ENCODE measurements at regions not wholly inside any gene's neighbourhood (a gene's known extent, or its start where the extent isn't known, plus 50 kb on each side); places are given as distances from the start of the nearest gene placed in this dataset.

- no peak for DNase-seq
Measured at GRCh38 chr2:129605646-129606045, 373.8 kb upstream of the RAB6C start.

DNA sequence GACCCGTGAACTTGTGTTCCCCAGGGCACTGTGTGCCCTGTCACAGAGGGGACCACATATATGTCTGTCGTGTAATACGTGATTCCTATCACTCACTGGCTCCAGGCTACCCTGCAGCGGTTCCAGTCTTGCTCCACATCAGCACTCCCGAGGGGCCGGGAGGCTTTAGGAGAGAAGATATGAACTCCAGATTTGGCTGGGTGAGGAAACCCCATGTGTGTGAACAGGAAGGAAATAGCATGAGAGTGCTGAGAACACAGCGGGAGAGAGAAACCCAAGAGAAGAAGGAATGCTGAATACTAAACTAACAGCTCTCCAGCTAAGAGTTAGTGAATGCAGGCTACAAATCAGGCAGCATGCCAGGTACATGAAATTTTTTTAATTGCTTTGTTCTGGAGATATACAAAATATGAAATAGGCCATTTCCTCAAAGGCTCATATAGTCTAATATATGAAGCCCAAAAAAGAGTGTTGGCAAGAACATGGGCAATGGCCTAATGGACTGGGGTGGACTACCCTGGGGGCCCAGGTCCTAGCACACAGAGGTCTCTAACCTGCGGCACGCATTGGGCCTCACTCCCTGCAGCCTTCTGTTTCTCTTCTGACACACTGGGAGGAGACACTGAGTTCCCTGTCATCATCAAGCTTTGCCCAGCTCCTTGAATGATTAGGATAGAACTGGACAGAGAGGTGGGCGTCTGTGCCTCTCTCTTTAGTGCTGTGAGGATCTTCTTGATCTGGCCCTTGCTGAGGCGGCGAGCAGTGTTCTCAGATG is 372.8 kb upstream of the RAB6C start:
- peak; percentile 91 for DNase-seq

GRCh38 chr2:129609224-129609623 is 370.2 kb upstream of the RAB6C start:
- no peak for DNase-seq

- DNase-seq: no peak
Measured at GRCh38 chr2:129610766-129611165, 368.7 kb upstream of the RAB6C start.

DNA sequence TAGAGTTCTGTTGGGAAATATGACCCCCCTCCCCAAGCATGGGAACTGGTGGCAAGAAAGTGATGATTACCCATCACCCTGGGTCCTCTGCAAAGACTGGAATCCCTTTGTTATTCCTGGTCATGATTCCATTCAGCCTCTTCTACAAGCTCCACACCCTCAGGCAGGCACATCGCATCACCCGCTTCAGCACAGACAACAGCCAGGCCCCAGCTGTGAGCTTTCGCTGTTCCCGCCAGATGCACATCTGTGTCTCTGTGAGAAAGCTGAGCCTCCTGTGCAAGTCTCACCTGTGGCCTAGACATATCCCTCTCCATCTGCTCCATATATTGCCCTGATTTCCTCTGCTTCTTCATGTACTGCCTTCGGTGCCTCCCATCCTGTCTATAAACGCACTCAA is 368.0 kb upstream of the RAB6C start:
- no peak for DNase-seq

GRCh38 chr2:129619471-129619870 is 360.0 kb upstream of the RAB6C start:
- DNase-seq: no peak

DNA sequence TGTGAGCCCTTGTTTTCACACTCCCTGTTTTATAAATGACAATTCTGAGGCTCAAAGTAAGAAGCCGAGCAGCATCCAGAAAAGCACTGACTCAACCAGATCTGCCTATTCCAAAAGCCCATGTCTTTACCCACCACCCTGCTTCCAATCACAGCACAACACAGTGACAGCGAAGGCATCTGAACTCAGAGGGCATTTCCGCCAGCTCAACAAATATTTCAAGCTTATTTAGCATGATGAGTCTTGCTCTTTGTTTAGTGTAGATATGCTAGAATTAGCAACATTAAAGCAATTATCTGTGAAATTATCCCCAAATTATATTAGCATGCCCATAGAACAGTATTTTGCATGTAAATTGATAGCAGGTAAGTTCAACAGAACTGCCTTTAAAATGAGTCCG is 359.1 kb upstream of the RAB6C start:
- no peak for DNase-seq

- DNase-seq: no peak
Measured at GRCh38 chr2:129623783-129624182, 355.7 kb upstream of the RAB6C start.

DNA sequence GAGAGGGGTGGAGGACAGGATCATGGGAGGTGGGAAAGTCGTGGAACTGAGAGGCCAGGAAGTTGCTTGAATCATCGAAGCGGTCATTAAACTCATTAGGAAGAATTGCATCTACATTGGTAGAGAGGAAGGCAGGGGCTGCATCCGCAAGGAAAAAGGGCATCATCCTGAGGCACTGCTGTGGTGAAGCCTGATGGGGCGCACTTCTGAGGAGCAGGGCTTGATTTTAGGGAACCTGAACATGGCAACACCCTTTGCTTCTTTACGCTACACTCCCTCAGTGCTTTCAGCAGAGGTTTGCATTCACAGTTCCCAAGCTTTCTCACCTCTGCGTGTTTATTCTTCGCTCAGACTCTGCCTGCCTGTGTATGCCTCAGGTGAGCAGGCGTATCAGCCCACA is 352.0 kb upstream of the RAB6C start:
- no peak for DNase-seq

GRCh38 chr2:129636692-129637091 is 342.8 kb upstream of the RAB6C start:
- DNase-seq: no peak

GRCh38 chr2:129641371-129641770 is 338.1 kb upstream of the RAB6C start:
- DNase-seq: no peak

DNA sequence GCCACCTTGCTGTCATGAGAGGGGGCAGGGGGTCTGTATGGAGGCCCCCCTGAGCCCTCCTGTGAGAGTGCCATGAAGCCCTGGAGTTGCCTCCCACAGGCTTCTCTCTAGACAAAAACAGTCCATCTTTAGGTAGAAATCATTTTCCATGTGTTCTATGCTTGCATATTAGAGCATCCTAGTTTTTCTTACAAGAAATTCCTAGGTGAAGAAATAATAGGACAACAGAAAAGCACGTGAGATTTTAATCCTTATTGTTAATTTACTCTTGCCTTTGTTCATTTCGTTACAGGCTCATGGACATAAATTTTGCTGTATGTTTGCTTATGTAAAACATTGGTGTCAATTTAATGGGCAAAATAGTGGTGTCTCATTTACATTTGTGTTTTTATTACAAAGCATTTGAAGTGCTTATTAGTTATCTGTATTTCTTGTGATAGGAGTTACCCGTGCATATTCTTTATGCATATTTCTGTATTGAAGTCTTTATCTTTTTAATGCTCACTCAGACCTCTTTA is 336.9 kb upstream of the RAB6C start:
- DNase-seq: no peak

GRCh38 chr2:129645335-129645734 is 334.1 kb upstream of the RAB6C start:
- no peak for DNase-seq

GRCh38 chr2:129646107-129646506 is 333.4 kb upstream of the RAB6C start:
- DNase-seq: no peak

DNA sequence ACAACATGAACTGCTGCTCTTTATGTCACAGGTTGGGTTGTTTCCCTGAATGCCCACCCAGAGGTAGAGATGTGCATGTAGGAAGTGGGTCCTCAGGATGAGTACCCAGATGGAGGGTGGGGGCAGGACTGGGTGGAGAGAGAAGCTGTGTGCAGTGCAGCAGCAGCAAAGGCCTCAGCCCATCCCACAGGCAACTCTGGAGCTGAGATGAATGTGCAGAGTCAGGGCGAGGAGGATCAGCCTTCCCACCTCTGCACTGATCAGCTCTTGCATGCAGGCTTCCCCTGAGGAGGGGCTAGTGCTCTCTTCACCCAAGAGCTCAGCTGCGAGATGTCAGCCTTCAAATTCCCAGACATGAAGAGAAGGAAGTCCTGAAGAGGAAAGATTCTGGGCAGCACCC is 326.2 kb upstream of the RAB6C start:
- DNase-seq: no peak

DNA sequence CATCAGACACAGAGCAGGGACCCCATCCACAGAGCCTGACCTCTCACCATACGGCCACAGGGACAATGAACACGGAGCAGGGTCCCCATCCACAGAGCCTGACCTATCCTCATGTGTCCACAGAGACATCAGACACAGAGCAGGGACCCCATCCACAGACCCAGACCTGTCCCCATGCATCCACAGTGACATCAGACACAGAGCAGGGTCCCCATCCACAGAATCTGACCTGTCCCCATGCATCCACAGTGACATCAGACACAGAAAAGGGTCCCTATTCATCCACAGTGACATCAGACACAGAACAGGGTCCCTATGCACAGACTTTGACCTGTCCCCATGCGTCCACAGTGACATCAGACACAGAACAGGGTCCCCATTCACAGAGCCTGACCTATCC is 325.1 kb upstream of the RAB6C start:
- DNase-seq: no peak

DNA sequence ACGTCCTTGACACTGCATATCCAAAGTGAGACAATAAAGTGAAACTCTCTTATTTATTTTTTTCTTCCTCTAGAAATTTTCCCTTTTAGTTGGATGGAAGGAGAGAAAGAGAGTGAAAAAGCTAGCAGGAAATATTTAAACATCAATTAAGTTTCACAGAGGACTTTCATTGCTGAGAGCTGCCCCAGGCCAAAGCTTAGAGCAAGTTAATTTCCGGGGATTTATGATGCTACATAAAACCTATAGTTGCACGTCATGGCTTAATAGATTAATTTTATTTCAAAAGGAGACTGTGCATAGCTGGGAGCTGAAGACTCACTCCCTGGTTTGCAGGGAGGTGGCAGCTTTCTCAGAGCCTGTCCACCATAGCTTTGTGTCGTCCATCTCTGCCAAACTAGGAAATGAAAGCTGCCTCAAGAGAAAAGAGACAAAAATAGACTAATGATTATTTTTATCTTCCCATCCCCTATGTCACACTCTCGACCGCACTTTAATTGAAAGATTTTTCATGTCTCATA is 323.3 kb upstream of the RAB6C start:
- DNase-seq: no peak

GRCh38 chr2:129658430-129658829 is 321.0 kb upstream of the RAB6C start:
- DNase-seq: no peak

GRCh38 chr2:129661935-129662334 is 317.5 kb upstream of the RAB6C start:
- DNase-seq: no peak

DNA sequence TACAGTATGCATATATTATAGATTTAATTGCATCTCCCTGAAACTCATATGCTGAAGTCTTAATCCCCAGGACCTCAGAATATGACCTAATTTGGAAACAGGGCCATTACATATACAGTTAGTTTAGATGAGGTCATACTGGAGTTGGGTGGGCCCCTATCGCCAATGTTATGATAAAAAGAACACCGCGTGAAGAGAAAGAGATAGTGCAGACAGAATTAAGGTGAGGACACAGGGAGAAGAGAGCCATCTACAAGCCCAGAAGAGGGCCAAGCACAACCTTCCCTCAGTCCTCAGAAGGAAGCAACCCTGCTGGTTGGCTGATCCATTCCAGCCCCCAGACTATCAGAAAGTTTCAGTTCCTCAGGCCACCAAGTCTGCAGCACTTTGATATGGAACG is 311.9 kb upstream of the RAB6C start:
- no peak for DNase-seq

GRCh38 chr2:129672521-129672920 is 306.9 kb upstream of the RAB6C start:
- no peak for DNase-seq

- DNase-seq: no peak
Measured at GRCh38 chr2:129673234-129673633, 306.2 kb upstream of the RAB6C start.

DNA sequence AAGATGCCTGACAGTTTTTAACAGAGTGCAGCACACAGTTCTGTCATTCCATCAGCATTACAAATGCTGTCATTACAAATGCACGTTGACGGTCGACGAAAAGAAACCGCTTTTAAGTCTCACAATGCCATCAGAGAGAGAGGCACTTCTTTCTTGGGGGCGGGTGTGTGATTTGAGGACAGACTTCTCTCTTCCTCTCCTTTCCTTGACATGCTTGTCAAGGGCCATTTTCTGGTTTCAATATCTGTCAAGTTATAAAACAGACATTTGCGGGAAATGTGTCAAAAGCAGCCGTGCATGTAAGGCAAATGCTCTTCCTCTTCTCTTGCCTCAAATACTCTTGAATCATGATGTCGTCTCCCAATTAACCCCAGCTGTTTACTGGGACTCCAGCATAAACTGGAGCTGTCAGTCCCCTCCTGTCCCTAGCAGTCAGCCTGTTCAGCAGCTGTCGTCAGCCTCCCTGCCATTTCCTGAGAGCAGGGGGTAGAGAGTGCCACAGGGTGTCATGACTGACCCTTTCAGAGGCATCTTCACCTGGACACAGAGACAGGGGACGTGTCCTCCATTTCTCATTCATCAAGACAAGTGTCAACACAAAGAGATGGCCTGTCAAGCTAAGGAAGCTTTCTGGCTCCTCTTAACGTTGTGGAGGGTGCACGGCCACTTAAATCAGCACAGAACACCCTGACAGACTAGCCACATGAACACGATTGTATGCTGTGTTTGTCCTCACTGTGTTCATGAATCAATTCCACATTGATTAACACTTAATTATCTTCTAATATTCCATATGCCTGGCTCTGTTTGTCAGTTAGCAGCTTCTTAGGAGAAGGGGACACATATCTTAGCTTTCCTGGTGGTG is 305.4 kb upstream of the RAB6C start:
- DNase-seq: peak; percentile 80
